ENCODE measurements at regions not wholly inside any gene's neighbourhood (a gene's known extent, or its start where the extent isn't known, plus 50 kb on each side); places are given as distances from the start of the nearest gene placed in this dataset.

DNA sequence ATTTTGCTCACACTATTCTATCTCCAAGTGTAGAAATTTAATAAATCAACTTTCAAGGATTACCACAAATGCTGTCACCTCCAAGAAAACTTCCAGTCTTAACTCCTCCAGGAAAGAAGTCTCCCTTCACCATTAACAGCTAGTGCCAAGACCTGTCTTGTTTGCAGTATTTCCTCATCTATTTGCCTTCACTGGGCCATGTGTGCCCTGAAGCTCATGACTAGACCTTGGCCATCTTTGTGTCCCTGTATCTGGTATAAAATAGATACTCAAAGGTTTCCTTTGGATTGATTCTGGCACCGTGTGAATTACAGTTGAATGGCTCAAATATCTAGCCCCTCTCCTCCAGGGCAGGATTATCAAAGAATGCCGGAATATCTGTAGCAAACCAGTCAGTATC lies 346.7 kb upstream of the KLF4 start:
- DNase-seq, result no peak
- Histone ChIP-seq H3K27me3 (no peaks in the 10 kb centered on the region), H3K9me3 (no peaks in the 10 kb centered on the region), H3K36me3 (no peaks in the 10 kb centered on the region), H3K4me3 (no peak overlapping the region), H3K27ac (no peak overlapping the region), H3K4me1 (peaks cover 0 to 8% (median 0%) of the 10 kb centered on the region in 9 donors)
- TF ChIP-seq, protein P1, sequence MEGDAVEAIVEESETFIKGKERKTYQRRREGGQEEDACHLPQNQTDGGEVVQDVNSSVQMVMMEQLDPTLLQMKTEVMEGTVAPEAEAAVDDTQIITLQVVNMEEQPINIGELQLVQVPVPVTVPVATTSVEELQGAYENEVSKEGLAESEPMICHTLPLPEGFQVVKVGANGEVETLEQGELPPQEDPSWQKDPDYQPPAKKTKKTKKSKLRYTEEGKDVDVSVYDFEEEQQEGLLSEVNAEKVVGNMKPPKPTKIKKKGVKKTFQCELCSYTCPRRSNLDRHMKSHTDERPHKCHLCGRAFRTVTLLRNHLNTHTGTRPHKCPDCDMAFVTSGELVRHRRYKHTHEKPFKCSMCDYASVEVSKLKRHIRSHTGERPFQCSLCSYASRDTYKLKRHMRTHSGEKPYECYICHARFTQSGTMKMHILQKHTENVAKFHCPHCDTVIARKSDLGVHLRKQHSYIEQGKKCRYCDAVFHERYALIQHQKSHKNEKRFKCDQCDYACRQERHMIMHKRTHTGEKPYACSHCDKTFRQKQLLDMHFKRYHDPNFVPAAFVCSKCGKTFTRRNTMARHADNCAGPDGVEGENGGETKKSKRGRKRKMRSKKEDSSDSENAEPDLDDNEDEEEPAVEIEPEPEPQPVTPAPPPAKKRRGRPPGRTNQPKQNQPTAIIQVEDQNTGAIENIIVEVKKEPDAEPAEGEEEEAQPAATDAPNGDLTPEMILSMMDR (IDR thresholded peaks at IDR 0.05), result no peak
- ATAC-seq, result no peak
- 83 to 94% methylated on average over 2 of the region's 2 CpGs for WGBS, 2 donors
- intact Hi-C loops (cut with DNase I), result loop anchor here in 1 of 10 donors (10.0 kb wide), 1 partner anchor 259 kb away; no protein-coding TSS in a partner anchor

DNA sequence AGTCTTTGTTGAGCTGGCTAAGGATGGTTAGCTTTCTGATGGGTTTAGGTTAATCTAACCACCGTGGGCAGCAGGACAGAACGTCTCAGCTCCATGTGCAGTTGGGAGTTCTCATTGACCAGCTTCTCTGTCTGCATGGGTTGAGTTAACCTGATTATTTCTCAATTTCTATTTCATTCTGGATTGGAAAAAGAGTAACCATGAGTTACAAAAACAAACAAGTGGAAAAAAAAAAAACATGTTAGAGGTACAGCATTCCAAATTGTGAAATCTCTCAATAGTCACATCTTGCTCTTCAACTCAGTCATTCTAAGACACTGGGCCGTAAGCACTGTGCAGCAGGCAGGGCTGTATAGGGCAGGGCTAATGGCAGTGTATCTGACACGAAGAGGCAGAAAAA lies 343.7 kb upstream of the KLF4 start:
- ATAC-seq (no peak), DNase-seq (no peak)
- TF ChIP-seq, protein P1 (IDR thresholded peaks at IDR 0.05), result no peak
- no peaks in the 10 kb centered on the region for H3K27me3 ChIP-seq
- H3K4me1 ChIP-seq, result no peaks in the 10 kb centered on the region
- H3K36me3 ChIP-seq, result no peaks in the 10 kb centered on the region
- no peak overlapping the region for H3K4me3 ChIP-seq
- H3K27ac ChIP-seq, result no peak overlapping the region
- 85 to 86% methylated on average over 4 of the region's 4 CpGs for WGBS, 2 donors
- intact Hi-C loops (cut with DNase I), result loop anchor here in 2 of 10 donors (5.0 to 10.0 kb wide), 2 partner anchors 44 to 262 kb away; no protein-coding TSS in a partner anchor
- peaks cover 0 to 14% (median 0%) of the 10 kb centered on the region in 11 donors for H3K9me3 ChIP-seq

DNA sequence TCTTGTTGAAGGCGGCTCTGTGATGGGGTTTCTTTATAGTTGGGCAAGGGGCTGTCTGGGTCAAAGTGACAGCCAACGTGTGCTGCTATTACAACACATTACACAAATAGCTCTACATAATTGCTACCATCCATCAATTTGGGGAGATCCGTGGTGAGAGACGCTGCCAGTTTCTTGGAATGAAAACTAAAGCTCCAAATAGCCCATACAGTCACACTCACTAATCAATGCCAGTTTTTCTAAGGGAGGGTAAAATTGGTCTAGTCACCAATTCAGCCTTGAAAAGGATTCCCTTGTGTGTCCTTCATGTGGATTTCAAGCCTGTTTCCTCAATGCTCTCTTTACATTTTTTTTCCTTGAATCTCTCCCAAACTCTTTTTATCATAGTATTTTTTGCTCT lies 343.3 kb upstream of the KLF4 start:
- TF ChIP-seq, protein P1 (IDR thresholded peaks at IDR 0.05), result no peak
- no peaks in the 10 kb centered on the region for H3K27me3 ChIP-seq
- ATAC-seq (no peak), DNase-seq (no peak)
- WGBS, 2 donors, result 84% methylated on average over 4 of the region's 4 CpGs
- intact Hi-C loops (cut with DNase I), result loop anchor here in 2 of 10 donors (5.0 to 10.0 kb wide), 2 partner anchors 44 to 262 kb away; no protein-coding TSS in a partner anchor
- no peak overlapping the region for H3K27ac ChIP-seq
- no peaks in the 10 kb centered on the region for H3K36me3 ChIP-seq
- no peak overlapping the region for H3K4me3 ChIP-seq
- H3K9me3 ChIP-seq, result peaks cover 0 to 14% (median 0%) of the 10 kb centered on the region in 11 donors
- H3K4me1 ChIP-seq, result no peaks in the 10 kb centered on the region

DNA sequence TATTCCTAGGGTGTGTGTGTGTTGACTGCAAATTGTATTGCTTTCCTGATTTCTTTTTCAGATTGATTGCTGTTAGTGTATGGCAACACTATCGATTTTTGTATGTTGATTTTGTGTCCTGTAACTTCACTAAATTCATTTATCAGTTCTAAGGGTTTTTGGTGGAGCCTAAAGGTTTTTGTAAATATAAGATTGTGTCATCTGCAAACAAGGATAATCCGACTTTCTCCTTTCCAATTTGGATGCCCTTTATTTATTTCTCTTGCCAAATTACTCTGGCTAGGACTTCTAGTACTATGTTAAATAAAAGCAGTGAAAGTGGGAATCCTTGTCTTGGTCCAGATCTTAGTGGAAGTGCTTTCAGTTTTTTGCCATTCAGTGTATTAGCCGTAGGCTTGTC lies 340.9 kb upstream of the KLF4 start:
- H3K36me3 ChIP-seq, result no peaks in the 10 kb centered on the region
- WGBS, 2 donors, result 45 to 69% methylated on average over 3 of the region's 3 CpGs
- DNase-seq (no peak), ATAC-seq (no peak)
- no peak overlapping the region for H3K27ac ChIP-seq
- intact Hi-C loops (cut with DNase I), result loop anchor here in 2 of 10 donors (5.0 to 10.0 kb wide), 2 partner anchors 47 to 264 kb away; no protein-coding TSS in a partner anchor
- no peaks in the 10 kb centered on the region for H3K4me1 ChIP-seq
- TF ChIP-seq, protein P1 (IDR thresholded peaks at IDR 0.05), result no peak
- no peak overlapping the region for H3K4me3 ChIP-seq
- H3K27me3 ChIP-seq, result no peaks in the 10 kb centered on the region
- peaks cover 0 to 14% (median 0%) of the 10 kb centered on the region in 11 donors for H3K9me3 ChIP-seq

Measured in heart right ventricle (tissue), 16 donors.